ENCODE measurements at regions not wholly inside any gene's neighbourhood (a gene's known extent, or its start where the extent isn't known, plus 50 kb on each side); places are given as distances from the start of the nearest gene placed in this dataset.

DNA sequence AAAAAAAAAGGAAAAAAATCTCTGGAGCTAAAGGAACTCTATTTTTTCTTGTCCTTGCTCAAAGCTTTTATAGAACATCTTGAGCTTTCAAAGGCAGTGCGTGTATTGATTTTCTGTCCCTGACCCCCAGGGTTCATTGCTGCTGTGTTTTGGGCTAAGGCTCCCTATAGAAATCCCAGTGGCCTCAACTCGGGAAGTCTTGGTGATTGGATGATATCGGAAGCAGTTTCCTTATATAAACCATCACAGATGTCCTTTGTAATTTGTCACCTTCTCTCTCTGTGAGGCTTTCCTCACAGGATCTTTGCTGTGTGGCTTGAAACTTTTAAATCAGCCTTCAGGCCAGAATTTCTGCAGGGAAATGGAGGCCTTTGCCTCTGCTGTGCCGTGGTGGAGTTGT, 397.7 kb downstream of the RPS6KC1 start:
- TF ChIP-seq SIN3A (IDR thresholded peaks at IDR 0.05; ENCODE audit: borderline replicate concordance, insufficient read depth, low read length), result no peak
- no peak for TF ChIP-seq POLR2AphosphoS5 (IDR thresholded peaks at IDR 0.05; ENCODE audit: low read depth, low read length)
- TF ChIP-seq FOXP2 (optimal IDR thresholded peaks at IDR 0.05; ENCODE audit: borderline replicate concordance, extremely low read depth, extremely low read length, insufficient read depth), result no peak
- no peak for TF ChIP-seq TAF1 (IDR thresholded peaks at IDR 0.05; ENCODE audit: borderline replicate concordance, insufficient read depth, low read length)
- TF ChIP-seq, protein P1, sequence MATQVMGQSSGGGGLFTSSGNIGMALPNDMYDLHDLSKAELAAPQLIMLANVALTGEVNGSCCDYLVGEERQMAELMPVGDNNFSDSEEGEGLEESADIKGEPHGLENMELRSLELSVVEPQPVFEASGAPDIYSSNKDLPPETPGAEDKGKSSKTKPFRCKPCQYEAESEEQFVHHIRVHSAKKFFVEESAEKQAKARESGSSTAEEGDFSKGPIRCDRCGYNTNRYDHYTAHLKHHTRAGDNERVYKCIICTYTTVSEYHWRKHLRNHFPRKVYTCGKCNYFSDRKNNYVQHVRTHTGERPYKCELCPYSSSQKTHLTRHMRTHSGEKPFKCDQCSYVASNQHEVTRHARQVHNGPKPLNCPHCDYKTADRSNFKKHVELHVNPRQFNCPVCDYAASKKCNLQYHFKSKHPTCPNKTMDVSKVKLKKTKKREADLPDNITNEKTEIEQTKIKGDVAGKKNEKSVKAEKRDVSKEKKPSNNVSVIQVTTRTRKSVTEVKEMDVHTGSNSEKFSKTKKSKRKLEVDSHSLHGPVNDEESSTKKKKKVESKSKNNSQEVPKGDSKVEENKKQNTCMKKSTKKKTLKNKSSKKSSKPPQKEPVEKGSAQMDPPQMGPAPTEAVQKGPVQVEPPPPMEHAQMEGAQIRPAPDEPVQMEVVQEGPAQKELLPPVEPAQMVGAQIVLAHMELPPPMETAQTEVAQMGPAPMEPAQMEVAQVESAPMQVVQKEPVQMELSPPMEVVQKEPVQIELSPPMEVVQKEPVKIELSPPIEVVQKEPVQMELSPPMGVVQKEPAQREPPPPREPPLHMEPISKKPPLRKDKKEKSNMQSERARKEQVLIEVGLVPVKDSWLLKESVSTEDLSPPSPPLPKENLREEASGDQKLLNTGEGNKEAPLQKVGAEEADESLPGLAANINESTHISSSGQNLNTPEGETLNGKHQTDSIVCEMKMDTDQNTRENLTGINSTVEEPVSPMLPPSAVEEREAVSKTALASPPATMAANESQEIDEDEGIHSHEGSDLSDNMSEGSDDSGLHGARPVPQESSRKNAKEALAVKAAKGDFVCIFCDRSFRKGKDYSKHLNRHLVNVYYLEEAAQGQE (IDR thresholded peaks at IDR 0.05; ENCODE audit: insufficient read depth in 1 of 2, low read depth in 2 of 2, low read length in 2 of 2), result no peak

DNA sequence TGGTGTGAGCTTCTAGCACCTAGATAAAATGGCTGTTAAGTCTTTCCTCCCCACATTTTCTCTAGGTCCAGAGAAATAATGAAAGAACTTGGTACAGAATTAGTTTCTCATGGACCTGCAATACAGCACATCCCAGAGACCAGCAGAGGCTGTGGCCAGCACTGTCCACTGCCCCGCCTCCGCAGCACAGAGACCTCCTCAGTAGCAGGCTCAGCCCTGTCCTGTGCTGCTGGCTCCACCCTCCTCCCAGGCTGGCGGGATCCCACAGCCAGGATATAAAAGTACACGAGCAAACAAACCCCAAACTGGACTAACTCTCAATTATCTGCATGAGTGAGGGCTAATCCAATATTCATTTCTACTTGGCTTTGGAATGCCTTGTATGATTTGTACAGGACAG, 401.5 kb downstream of the RPS6KC1 start:
- TF ChIP-seq FOXP2 (optimal IDR thresholded peaks at IDR 0.05; ENCODE audit: borderline replicate concordance, extremely low read depth, extremely low read length, insufficient read depth) (no peak), POLR2AphosphoS5 (IDR thresholded peaks at IDR 0.05; ENCODE audit: low read depth, low read length) (no peak), TAF1 (IDR thresholded peaks at IDR 0.05; ENCODE audit: borderline replicate concordance, insufficient read depth, low read length) (no peak), SIN3A (IDR thresholded peaks at IDR 0.05; ENCODE audit: borderline replicate concordance, insufficient read depth, low read length) (no peak)
- TF ChIP-seq, protein P1 (IDR thresholded peaks at IDR 0.05; ENCODE audit: insufficient read depth in 1 of 2, low read depth in 2 of 2, low read length in 2 of 2), result no peak

DNA sequence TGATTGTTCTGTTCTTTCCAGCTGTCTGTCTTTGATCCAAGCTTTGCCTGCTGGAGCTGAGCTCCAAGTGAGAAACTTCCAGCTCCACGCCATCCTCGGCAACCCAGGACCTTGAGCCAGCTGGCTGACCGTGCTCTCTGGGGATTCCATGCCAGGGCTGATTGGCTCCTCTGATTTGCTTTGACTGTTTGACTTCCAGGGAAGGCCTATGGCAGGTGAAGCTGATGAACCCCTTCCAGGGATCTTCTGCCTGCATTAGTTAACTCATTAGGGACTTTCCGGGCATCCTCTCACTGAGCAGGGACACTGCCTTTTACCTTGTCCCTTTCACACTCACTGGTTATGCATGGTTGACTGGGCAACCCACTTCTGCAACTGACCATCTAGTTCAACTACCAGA, 406.1 kb downstream of the RPS6KC1 start:
- TF ChIP-seq SIN3A (IDR thresholded peaks at IDR 0.05; ENCODE audit: borderline replicate concordance, insufficient read depth, low read length), result no peak
- no peak for TF ChIP-seq TAF1 (IDR thresholded peaks at IDR 0.05; ENCODE audit: borderline replicate concordance, insufficient read depth, low read length)
- TF ChIP-seq, protein P1 (IDR thresholded peaks at IDR 0.05; ENCODE audit: insufficient read depth in 1 of 2, low read depth in 2 of 2, low read length in 2 of 2), result no peak
- TF ChIP-seq FOXP2 (optimal IDR thresholded peaks at IDR 0.05; ENCODE audit: borderline replicate concordance, extremely low read depth, extremely low read length, insufficient read depth), result no peak
- TF ChIP-seq POLR2AphosphoS5 (IDR thresholded peaks at IDR 0.05; ENCODE audit: low read depth, low read length), result no peak

DNA sequence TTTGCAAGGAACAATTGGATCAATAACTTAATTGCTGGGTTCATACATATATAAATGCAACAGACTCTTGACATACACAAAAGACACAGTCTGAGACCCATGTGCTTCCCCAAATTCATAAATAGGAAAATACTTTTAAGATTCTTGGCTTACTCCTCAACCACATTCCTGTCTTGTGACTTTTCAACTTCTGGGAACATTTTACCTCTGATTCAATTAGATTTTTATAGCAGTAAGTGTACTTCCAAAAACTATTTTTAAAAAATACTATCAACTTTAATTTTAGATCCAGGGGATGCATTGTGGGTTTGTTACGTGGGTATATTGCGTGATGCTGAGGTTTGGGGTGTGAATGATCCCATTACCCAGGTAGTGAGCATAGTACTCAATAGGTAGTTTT, 406.7 kb downstream of the RPS6KC1 start:
- TF ChIP-seq POLR2AphosphoS5 (IDR thresholded peaks at IDR 0.05; ENCODE audit: low read depth, low read length) (no peak), TAF1 (IDR thresholded peaks at IDR 0.05; ENCODE audit: borderline replicate concordance, insufficient read depth, low read length) (no peak), SIN3A (IDR thresholded peaks at IDR 0.05; ENCODE audit: borderline replicate concordance, insufficient read depth, low read length) (no peak), FOXP2 (optimal IDR thresholded peaks at IDR 0.05; ENCODE audit: borderline replicate concordance, extremely low read depth, extremely low read length, insufficient read depth) (no peak)
- TF ChIP-seq, protein P1 (IDR thresholded peaks at IDR 0.05; ENCODE audit: insufficient read depth in 1 of 2, low read depth in 2 of 2, low read length in 2 of 2), result no peak
